Ectodermal cell (in vitro differentiated cells): ENCODE measurements at regions not wholly inside any gene's neighbourhood (a gene's known extent, or its start where the extent isn't known, plus 50 kb on each side); places are given as distances from the start of the nearest gene placed in this dataset.

Experiments used
- H3K27ac ChIP-seq: 2 replicates; pipeline ENCODE4 v1.7.0; 2013; ENCODE audit warnings: mild to moderate bottlenecking, low read depth, low read length; ENCODE audit not compliant: insufficient read depth, poor library complexity, severe bottlenecking
- H3K27me3 ChIP-seq: 2 replicates; pipeline ENCODE4 v1.7.0; 2013; ENCODE audit warnings: mild to moderate bottlenecking, low read length; ENCODE audit not compliant: insufficient read depth, control insufficient read depth, poor library complexity, severe bottlenecking
- H3K36me3 ChIP-seq: one replicate; pipeline ENCODE4 v1.7.0; 2013; ENCODE audit warnings: low read length; ENCODE audit not compliant: control insufficient read depth, insufficient read depth
- H3K4me1 ChIP-seq: one replicate; pipeline ENCODE4 v1.7.0; 2013; ENCODE audit warnings: low read length; ENCODE audit not compliant: control insufficient read depth, insufficient read depth
- H3K4me3 ChIP-seq: 2 replicates; pipeline ENCODE4 v1.7.0; 2013; ENCODE audit warnings: low read depth, low read length, control low read depth; ENCODE audit not compliant: insufficient read depth
- H3K9me3 ChIP-seq: 2 replicates; pipeline ENCODE4 v1.7.0; 2013; ENCODE audit warnings: mild to moderate bottlenecking, low read length, moderate library complexity; ENCODE audit not compliant: control insufficient read depth
- WGBS, 2 experiments: methylation state at CpG; one replicate each; pipeline ENCODE4 v1.1.7; 2013; ENCODE audit warnings: missing lambda C conversion rate in 2 of 2; 5-methylcytosine and 5-hydroxymethylcytosine counted together

- Histone ChIP-seq H3K4me3 (no peak overlapping the region), H3K4me1 (no peaks in the 10 kb centered on the region), H3K27ac (no peak overlapping the region), H3K27me3 (no peaks in the 10 kb centered on the region), H3K36me3 (no peaks in the 10 kb centered on the region), H3K9me3 (no peaks in the 10 kb centered on the region)
- 92 to 93% methylated on average over 1 of the region's 1 CpG for WGBS, 2 experiments
Measured at GRCh38 chr14:86373886-86374285, 843.9 kb downstream of the FLRT2 start.

GRCh38 chr14:86372402-86372801 is 842.5 kb downstream of the FLRT2 start:
- H3K27ac ChIP-seq: no peak overlapping the region
- no peaks in the 10 kb centered on the region for H3K27me3 ChIP-seq
- no peaks in the 10 kb centered on the region for H3K4me1 ChIP-seq
- WGBS, 2 experiments: 97 to 99% methylated on average over 1 of the region's 1 CpG
- H3K36me3 ChIP-seq: no peaks in the 10 kb centered on the region
- H3K4me3 ChIP-seq: no peak overlapping the region
- H3K9me3 ChIP-seq: no peaks in the 10 kb centered on the region

- Histone ChIP-seq H3K27me3 (no peaks in the 10 kb centered on the region), H3K4me1 (no peaks in the 10 kb centered on the region), H3K9me3 (no peaks in the 10 kb centered on the region), H3K4me3 (no peak overlapping the region), H3K27ac (no peak overlapping the region), H3K36me3 (no peaks in the 10 kb centered on the region)
- WGBS, 2 experiments: 96% methylated on average over 4 of the region's 4 CpGs
Measured at GRCh38 chr14:86364634-86365033, 834.7 kb downstream of the FLRT2 start.

GRCh38 chr14:86363576-86363975 is 833.6 kb downstream of the FLRT2 start:
- Histone ChIP-seq H3K9me3 (no peaks in the 10 kb centered on the region), H3K27me3 (no peaks in the 10 kb centered on the region), H3K36me3 (no peaks in the 10 kb centered on the region), H3K4me1 (no peaks in the 10 kb centered on the region), H3K27ac (no peak overlapping the region), H3K4me3 (no peak overlapping the region)
- WGBS, 2 experiments: 90 to 93% methylated on average over 1 of the region's 1 CpG

- Histone ChIP-seq H3K4me1 (no peaks in the 10 kb centered on the region), H3K27me3 (no peaks in the 10 kb centered on the region), H3K9me3 (no peaks in the 10 kb centered on the region), H3K4me3 (no peak overlapping the region), H3K27ac (no peak overlapping the region), H3K36me3 (no peaks in the 10 kb centered on the region)
- whole genome bisulfite sequencing, 2 experiments: 94 to 95% methylated on average over 4 of the region's 4 CpGs
Measured at GRCh38 chr14:86363047-86363446, 833.1 kb downstream of the FLRT2 start.

- WGBS, 2 experiments: 56 to 81% methylated on average over 1 to 3 of the region's 3 CpGs
- H3K9me3 ChIP-seq: no peaks in the 10 kb centered on the region
- no peak overlapping the region for H3K27ac ChIP-seq
- H3K4me1 ChIP-seq: no peaks in the 10 kb centered on the region
- H3K4me3 ChIP-seq: no peak overlapping the region
- H3K27me3 ChIP-seq: no peaks in the 10 kb centered on the region
- no peaks in the 10 kb centered on the region for H3K36me3 ChIP-seq
Measured at GRCh38 chr14:86357876-86358275, 827.9 kb downstream of the FLRT2 start.

- no peaks in the 10 kb centered on the region for H3K36me3 ChIP-seq
- no peaks in the 10 kb centered on the region for H3K9me3 ChIP-seq
- H3K4me1 ChIP-seq: no peaks in the 10 kb centered on the region
- H3K27me3 ChIP-seq: no peaks in the 10 kb centered on the region
- H3K27ac ChIP-seq: no peak overlapping the region
- 94 to 95% methylated on average over 2 to 3 of the region's 3 CpGs for WGBS, 2 experiments
- no peak overlapping the region for H3K4me3 ChIP-seq
Measured at GRCh38 chr14:86357119-86357518, 827.2 kb downstream of the FLRT2 start.

GRCh38 chr14:86346818-86347384 is 817.0 kb downstream of the FLRT2 start:
- H3K4me1 ChIP-seq: no peaks in the 10 kb centered on the region
- H3K4me3 ChIP-seq: no peak overlapping the region
- H3K27ac ChIP-seq: no peak overlapping the region
- H3K27me3 ChIP-seq: no peaks in the 10 kb centered on the region
- H3K36me3 ChIP-seq: no peaks in the 10 kb centered on the region
- no peaks in the 10 kb centered on the region for H3K9me3 ChIP-seq
- WGBS, 2 experiments: 94 to 100% methylated on average over 3 of the region's 3 CpGs

- no peak overlapping the region for H3K27ac ChIP-seq
- H3K4me1 ChIP-seq: no peaks in the 10 kb centered on the region
- H3K27me3 ChIP-seq: no peaks in the 10 kb centered on the region
- WGBS, 2 experiments: 79 to 81% methylated on average over 3 of the region's 3 CpGs
- H3K36me3 ChIP-seq: no peaks in the 10 kb centered on the region
- H3K4me3 ChIP-seq: no peak overlapping the region
- no peaks in the 10 kb centered on the region for H3K9me3 ChIP-seq
Measured at GRCh38 chr14:86334355-86334754, 804.4 kb downstream of the FLRT2 start.

- H3K4me1 ChIP-seq: no peaks in the 10 kb centered on the region
- 90 to 98% methylated on average over 1 of the region's 1 CpG for WGBS, 2 experiments
- H3K4me3 ChIP-seq: no peak overlapping the region
- H3K27me3 ChIP-seq: no peaks in the 10 kb centered on the region
- H3K27ac ChIP-seq: no peak overlapping the region
- no peaks in the 10 kb centered on the region for H3K36me3 ChIP-seq
- H3K9me3 ChIP-seq: no peaks in the 10 kb centered on the region
Measured at GRCh38 chr14:86333493-86333892, 803.5 kb downstream of the FLRT2 start.

- Histone ChIP-seq H3K4me3 (no peak overlapping the region), H3K9me3 (no peaks in the 10 kb centered on the region), H3K36me3 (no peaks in the 10 kb centered on the region), H3K4me1 (no peaks in the 10 kb centered on the region), H3K27ac (no peak overlapping the region), H3K27me3 (no peaks in the 10 kb centered on the region)
- 92 to 100% methylated on average over 2 to 3 of the region's 3 CpGs for WGBS, 2 experiments
Measured at GRCh38 chr14:86331341-86331740, 801.4 kb downstream of the FLRT2 start.
